ENCODE measurements at regions not wholly inside any gene's neighbourhood (a gene's known extent, or its start where the extent isn't known, plus 50 kb on each side); places are given as distances from the start of the nearest gene placed in this dataset.

GRCh38 chr10:106519376-106520030 lies 645.0 kb downstream of the SORCS1 start:
- no peak for TF ChIP-seq TEAD4 (CRISPR knock-in tag; IDR thresholded peaks at IDR 0.05)
- no peak for TF ChIP-seq ZNF232 (CRISPR knock-in tag; IDR thresholded peaks at IDR 0.05)
- TF ChIP-seq ARID4B (CRISPR knock-in tag; IDR thresholded peaks at IDR 0.05; ENCODE audit: borderline replicate concordance), result no peak
- no peak for TF ChIP-seq ZNF138 (CRISPR knock-in tag; conservative IDR thresholded peaks at IDR 0.05)
- no peak for TF ChIP-seq CTCF (IDR thresholded peaks at IDR 0.05)
